ENCODE measurements at regions not wholly inside any gene's neighbourhood (a gene's known extent, or its start where the extent isn't known, plus 50 kb on each side); places are given as distances from the start of the nearest gene placed in this dataset.

GRCh38 chr4:100644150-100644549 is 126.3 kb upstream of the EMCN start:
- Histone ChIP-seq H3K4ac (ENCODE audit: low read depth, low read length) (no peak overlapping the region), H3K4me1 (ENCODE audit: insufficient read depth, low read length) (no peaks in the 10 kb centered on the region), H2AFZ (ENCODE audit: low read length) (no peak overlapping the region), H3K9ac (ENCODE audit: extremely low read depth, insufficient read length, low read length) (no peak overlapping the region), H4K20me1 (ENCODE audit: control insufficient read depth, insufficient read depth, insufficient read length) (no peaks in the 10 kb centered on the region), H2BK20ac (ENCODE audit: low read depth, low read length, poor library complexity, severe bottlenecking) (no peak overlapping the region), H2BK5ac (ENCODE audit: insufficient read length, low read length) (no peak overlapping the region), H3T11ph (ENCODE audit: low read length) (no peak overlapping the region), H3K56ac (ENCODE audit: insufficient read length, low read depth, low read length) (no peak overlapping the region), H2BK12ac (ENCODE audit: insufficient read length, low read depth, low read length) (no peak overlapping the region), H2BK120ac (ENCODE audit: low read depth, low read length, poor library complexity, severe bottlenecking) (no peak overlapping the region), H3K14ac (ENCODE audit: insufficient read depth, low read length) (no peak overlapping the region), H3K79me1 (ENCODE audit: insufficient read depth, low read depth, low read length, poor library complexity, severe bottlenecking) (no peaks in the 10 kb centered on the region), H3K79me2 (ENCODE audit: insufficient read depth, low read length) (no peaks in the 10 kb centered on the region), H3K23ac (ENCODE audit: insufficient read length, low read depth, low read length) (no peak overlapping the region), H4K8ac (replicated peaks; ENCODE audit: insufficient read length, low read depth, low read length) (no peak overlapping the region), H3K18ac (ENCODE audit: insufficient read length, low read depth, low read length) (no peak overlapping the region), H2AK5ac (ENCODE audit: insufficient read length, low read length) (no peak overlapping the region), H4K91ac (ENCODE audit: insufficient read length, low read depth, low read length) (no peak overlapping the region), H3K9me3 (ENCODE audit: control insufficient read depth, low read depth, low read length) (no peaks in the 10 kb centered on the region), H3K23me2 (ENCODE audit: insufficient read length, low read depth, low read length, poor library complexity, severe bottlenecking) (no peaks in the 10 kb centered on the region), H4K5ac (ENCODE audit: insufficient read length, low read depth, low read length) (no peak overlapping the region), H3K27ac (ENCODE audit: insufficient read length, low read depth, low read length) (no peak overlapping the region), H2BK15ac (ENCODE audit: low read depth, low read length) (no peak overlapping the region), H3K4me2 (ENCODE audit: insufficient read depth, insufficient read length, low read length) (no peak overlapping the region), H3K27me3 (ENCODE audit: insufficient read depth, low read length) (no peaks in the 10 kb centered on the region)
- H3K9me3 Mint-ChIP-seq = no peaks in the 10 kb centered on the region
- no peaks in the 10 kb centered on the region for H3K27me3 Mint-ChIP-seq (ENCODE audit: low read depth)
- no peak overlapping the region for H3K27ac Mint-ChIP-seq
- H3K36me3 Mint-ChIP-seq (ENCODE audit: insufficient read depth in 1 of 3, low read depth in 3 of 3) = no peaks in the 10 kb centered on the region
- H3K4me3 Mint-ChIP-seq = no peak overlapping the region
- WGBS (ENCODE audit: extremely low coverage, insufficient read length, low lambda C conversion rate) = no CpG with 5 or more reads among the region's 3 CpGs
- H3K4me1 Mint-ChIP-seq = 0 out of 4 replicates have a peak, but pooled peaks cover 0 to 3% of the 10 kb centered on the region in 2 experiments
- DNase-seq = no peak
- no peak for TF ChIP-seq CTCF (conservative IDR thresholded peaks at IDR 0.05)

All from H9 (cell line).